GM19463 (cell line): ENCODE measurements at regions not wholly inside any gene's neighbourhood (a gene's known extent, or its start where the extent isn't known, plus 50 kb on each side); places are given as distances from the start of the nearest gene placed in this dataset.
"Not testable (repeated sequence)": the region's sequence is repeated elsewhere in the genome, so short reads cannot be mapped to it uniquely, and the experiment has no call there.

Experiments
- ATAC-seq: cut with Tn5 transposase; IDR thresholded peaks from one replicate; pipeline ENCODE4 v1.9.1; 2021; ENCODE audit warnings: mild to moderate bottlenecking, moderate library complexity; ENCODE audit not compliant: unreplicated experiment

- ATAC-seq = not testable (repeated sequence)
These were observed 53.6 kb upstream of the EDA2R start for GRCh38 chrX:66692512-66692911.
